MCF 10A (cell line): ENCODE measurements at regions not wholly inside any gene's neighbourhood (a gene's known extent, or its start where the extent isn't known, plus 50 kb on each side); places are given as distances from the start of the nearest gene placed in this dataset.

Experiments
- BruUV-seq: library from RNA; stranded (reverse); fragments of 400-500 nt; replicated peaks from 2 replicates; lab custom pipeline; 2021; lab: Mats Ljungman, UMichigan
- CTCF ChIA-PET: fragments of 300-600 bp; sonication (Branson Sonifier 250); formaldehyde crosslinking; extraction: SDS; loops from one replicate; lab custom pipeline; 2021; ENCODE audit warnings: antibody characterized with exemption, inconsistent platforms; lab: Yijun Ruan, JAX
- POLR2A ChIA-PET: fragments of 300-600, 350-650 bp; sonication (Branson Sonifier 250); formaldehyde crosslinking; extraction: SDS; loops from one replicate; lab custom pipeline; 2020; ENCODE audit warnings: antibody characterized with exemption, inconsistent platforms; lab: Yijun Ruan, JAX
- DNase-seq: peaks from one replicate; pipeline ENCODE4 v3.0.0-alpha.2; 2018; ENCODE audit not compliant: unreplicated experiment
- H3K27ac Mint-ChIP-seq: one replicate; pipeline ENCODE4 v1.8.0; 2022; ENCODE audit warnings: mild to moderate bottlenecking, low read depth, mixed read lengths; ENCODE audit not compliant: unreplicated experiment
- H3K27me3 Mint-ChIP-seq: one replicate; pipeline ENCODE4 v1.8.0; 2022; ENCODE audit warnings: mixed read lengths; ENCODE audit not compliant: insufficient read depth, unreplicated experiment
- H3K36me3 Mint-ChIP-seq: one replicate; pipeline ENCODE4 v1.8.0; 2022; ENCODE audit warnings: mild to moderate bottlenecking, moderate library complexity, mixed read lengths; ENCODE audit not compliant: insufficient read depth, unreplicated experiment
- H3K4me1 Mint-ChIP-seq: one replicate; pipeline ENCODE4 v1.8.0; 2022; ENCODE audit warnings: mixed read lengths; ENCODE audit not compliant: insufficient read depth, unreplicated experiment
- H3K4me3 Mint-ChIP-seq: one replicate; pipeline ENCODE4 v1.8.0; 2022; ENCODE audit warnings: mild to moderate bottlenecking, moderate library complexity, mixed read lengths; ENCODE audit not compliant: unreplicated experiment
- H3K9me3 Mint-ChIP-seq: one replicate; pipeline ENCODE4 v1.8.0; 2022; ENCODE audit warnings: mixed read lengths; ENCODE audit not compliant: unreplicated experiment
- CTCF ChIP-seq: fragments of 200-600 bp; IDR thresholded peaks from one replicate; pipeline ENCODE4 v1.8.0; 2022; ENCODE audit warnings: antibody characterized with exemption, mild to moderate bottlenecking; ENCODE audit not compliant: unreplicated experiment
- intact Hi-C: fragments of 100-400 bp; cut with micrococcal nuclease; formaldehyde crosslinking; loops from 2 replicates; pipeline ENCODE4 v1.14.1; 2022

- Mint-ChIP-seq H3K27me3 (no peaks in the 10 kb centered on the region), H3K4me3 (no peak overlapping the region), H3K27ac (no peak overlapping the region), H3K36me3 (no peaks in the 10 kb centered on the region), H3K9me3 (no peaks in the 10 kb centered on the region), H3K4me1 (no peaks in the 10 kb centered on the region)
- intact Hi-C loops, result no loop called here
- CTCF ChIA-PET, result interaction anchor here (0.6 kb wide), 1 partner anchor 886 kb away, joined by 5 read pairs; no protein-coding TSS in a partner anchor
- POLR2A ChIA-PET, result no interaction called here
- TF ChIP-seq CTCF, result no peak
- BruUV-seq, result no TSS peak
- DNase-seq, result no peak
Measured at GRCh38 chr7:9796241-9796640, 1177.4 kb upstream of the PHF14 start.

GRCh38 chr7:9822458-9823290, 1151.0 kb upstream of the PHF14 start:
- no peak for DNase-seq
- CTCF ChIA-PET, result interaction anchor here (0.7 kb wide), 1 partner anchor 1286 kb away, joined by 3 read pairs; no protein-coding TSS in a partner anchor
- H3K4me3 Mint-ChIP-seq, result no peak overlapping the region
- BruUV-seq, result no TSS peak
- intact Hi-C loops, result no loop called here
- H3K27me3 Mint-ChIP-seq, result peaks cover 39% of the 10 kb centered on the region
- H3K9me3 Mint-ChIP-seq, result no peaks in the 10 kb centered on the region
- no peaks in the 10 kb centered on the region for H3K36me3 Mint-ChIP-seq
- TF ChIP-seq CTCF, result no peak
- POLR2A ChIA-PET, result no interaction called here
- no peak overlapping the region for H3K27ac Mint-ChIP-seq
- H3K4me1 Mint-ChIP-seq, result no peaks in the 10 kb centered on the region

GRCh38 chr7:9835199-9835598, 1138.5 kb upstream of the PHF14 start:
- H3K4me3 Mint-ChIP-seq, result no peak overlapping the region
- no TSS peak for BruUV-seq
- H3K36me3 Mint-ChIP-seq, result peaks cover 5% of the 10 kb centered on the region
- H3K27ac Mint-ChIP-seq, result no peak overlapping the region
- H3K27me3 Mint-ChIP-seq, result peaks cover 53% of the 10 kb centered on the region
- DNase-seq, result no peak
- POLR2A ChIA-PET, result no interaction called here
- intact Hi-C loops, result no loop called here
- CTCF ChIA-PET, result no interaction called here
- H3K4me1 Mint-ChIP-seq, result no peaks in the 10 kb centered on the region
- TF ChIP-seq CTCF, result no peak
- H3K9me3 Mint-ChIP-seq, result no peaks in the 10 kb centered on the region

GRCh38 chr7:9836671-9837070, 1137.0 kb upstream of the PHF14 start:
- Mint-ChIP-seq H3K9me3 (no peaks in the 10 kb centered on the region), H3K27ac (no peak overlapping the region), H3K27me3 (peaks cover 49% of the 10 kb centered on the region), H3K4me1 (no peaks in the 10 kb centered on the region), H3K4me3 (no peak overlapping the region), H3K36me3 (peaks cover 5% of the 10 kb centered on the region)
- intact Hi-C loops, result no loop called here
- no peak for TF ChIP-seq CTCF
- POLR2A ChIA-PET, result no interaction called here
- no peak for DNase-seq
- CTCF ChIA-PET, result no interaction called here
- BruUV-seq, result no TSS peak
